HEK293T (cell line): ENCODE measurements at regions not wholly inside any gene's neighbourhood (a gene's known extent, or its start where the extent isn't known, plus 50 kb on each side); places are given as distances from the start of the nearest gene placed in this dataset.

Experiments used
- CTBP1 ChIP-seq: fragments of 450-650 bp; IDR thresholded peaks from 2 replicates; pipeline ENCODE4 v1.6.1; 2016; ENCODE audit warnings: borderline replicate concordance
- FOXA1 ChIP-seq: fragments of 450-650 bp; IDR thresholded peaks from 2 replicates; pipeline ENCODE4 v1.6.1; 2016; ENCODE audit warnings: mild to moderate bottlenecking
- FOXM1 ChIP-seq: fragments of 450-650 bp; IDR thresholded peaks from 2 replicates; pipeline ENCODE4 v1.6.1; 2017; ENCODE audit warnings: mild to moderate bottlenecking, borderline replicate concordance
- HDGF ChIP-seq: fragments of 450-650 bp; IDR thresholded peaks from 2 replicates; pipeline ENCODE4 v1.6.1; 2017; ENCODE audit warnings: antibody characterized with exemption, borderline replicate concordance
- LEF1 ChIP-seq: fragments of 450-650 bp; IDR thresholded peaks from 2 replicates; pipeline ENCODE4 v1.6.1; 2017; ENCODE audit warnings: mild to moderate bottlenecking, borderline replicate concordance
- NFRKB ChIP-seq: fragments of 450-650 bp; IDR thresholded peaks from 2 replicates; pipeline ENCODE4 v1.6.1; 2016; ENCODE audit warnings: mild to moderate bottlenecking, moderate library complexity

DNA sequence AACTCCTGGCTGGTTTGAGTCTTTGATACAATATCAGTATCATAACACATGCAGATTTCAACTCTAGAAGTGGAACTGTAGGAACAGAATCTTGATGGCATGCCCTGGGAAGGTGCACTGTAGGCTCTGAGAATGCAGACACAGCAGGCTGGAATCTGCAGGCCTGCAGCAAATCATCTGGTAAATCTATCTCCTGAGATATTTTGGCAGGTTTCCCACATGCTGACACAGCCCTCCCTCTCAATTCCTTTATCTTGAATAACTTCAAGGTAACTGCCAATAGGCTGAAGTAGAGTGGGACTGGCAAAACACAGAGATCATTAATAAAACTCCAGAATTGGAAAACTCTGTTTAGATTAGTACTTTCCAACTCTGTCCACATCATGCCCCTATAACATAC lies 177.8 kb upstream of the PCSK5 start:
- no peak for TF ChIP-seq FOXM1
- no peak for TF ChIP-seq HDGF
- no peak for TF ChIP-seq FOXA1
- no peak for TF ChIP-seq CTBP1
- TF ChIP-seq NFRKB, result no peak
- no peak for TF ChIP-seq LEF1
